Endothelial cell of umbilical vein (primary cell): ENCODE measurements at regions not wholly inside any gene's neighbourhood (a gene's known extent, or its start where the extent isn't known, plus 50 kb on each side); places are given as distances from the start of the nearest gene placed in this dataset.

ENCODE experiments used
- BruUV-seq: library from RNA; stranded (reverse); fragments of 400-500 nt; replicated peaks from 2 replicates; lab custom pipeline; 2021; lab: Mats Ljungman, UMichigan
- CTCF ChIA-PET: fragments of 300-600, 350-600 bp; sonication (Branson Sonifier 250); formaldehyde crosslinking; loops from one replicate; lab custom pipeline; 2021; ENCODE audit warnings: antibody characterized with exemption, inconsistent platforms; lab: Charles Lee
- POLR2A ChIA-PET: fragments of 300-600, 350-600 bp; sonication (Branson Sonifier 250); formaldehyde crosslinking; loops from one replicate; lab custom pipeline; 2021; ENCODE audit warnings: antibody characterized with exemption, inconsistent platforms; lab: Charles Lee
- DNase-seq: peaks from one replicate; pipeline ENCODE4 v3.0.0-alpha.2; 2011; ENCODE audit warnings: low read depth, low spot score
- FAIRE-seq: peaks from 2 replicates; lab custom pipeline; 2011; peaks lifted over from hg19 to GRCh38; lab: Jason Lieb, UNC
- H2AFZ ChIP-seq: 2 replicates; pipeline ENCODE4 v1.6.0; 2012; ENCODE audit warnings: low read depth, low read length, control low read depth, inconsistent platforms
- H3K27ac ChIP-seq: 2 replicates; pipeline ENCODE4 v1.5.1; 2011; ENCODE audit warnings: low read depth, mild to moderate bottlenecking, control low read depth, low read length, moderate library complexity; ENCODE audit not compliant: insufficient read depth
- H3K27me3 ChIP-seq, 2 experiments: 2 replicates each; pipeline versions ENCODE4 v1.6.0 to v1.6.1; 2011; ENCODE audit warnings: low read length in 2 of 2, mixed read lengths in 1 of 2; ENCODE audit not compliant: control insufficient read depth in 2 of 2, insufficient read depth in 2 of 2
- H3K36me3 ChIP-seq, 2 experiments: 2 replicates in 1 of 2; 3 replicates in 1 of 2; pipeline ENCODE4 v1.5.1; 2011; ENCODE audit warnings: low read length in 2 of 2, mild to moderate bottlenecking in 1 of 2, moderate library complexity in 1 of 2; ENCODE audit not compliant: control insufficient read depth in 2 of 2, insufficient read depth in 2 of 2; ENCODE audit errors: extremely low read depth in 1 of 2
- H3K4me1 ChIP-seq: 3 replicates; pipeline ENCODE4 v1.5.1; 2011; ENCODE audit warnings: mild to moderate bottlenecking, low read length; ENCODE audit not compliant: control insufficient read depth, insufficient read depth; ENCODE audit errors: extremely low read depth
- H3K4me2 ChIP-seq: 2 replicates; pipeline ENCODE4 v1.6.1; 2011; ENCODE audit warnings: low read length, control low read depth, mixed read lengths; ENCODE audit not compliant: insufficient read depth
- H3K4me3 ChIP-seq, 3 experiments: fragments of 200-600 bp in 1 of 3; sonication (generic), shearing (Covaris generic) in 1 of 3; replicated peaks in 1 of 3; 2 replicates each; pipeline ENCODE4 v1.5.1; 2011 to 2016; ENCODE audit warnings: control low read depth in 3 of 3, low read length in 3 of 3, mild to moderate bottlenecking in 2 of 3, inconsistent platforms in 1 of 3, low read depth in 1 of 3, moderate library complexity in 1 of 3; ENCODE audit not compliant: insufficient read depth in 1 of 3
- H3K79me2 ChIP-seq: 2 replicates; pipeline ENCODE4 v1.6.0; 2012; ENCODE audit warnings: low read length, inconsistent platforms; ENCODE audit not compliant: control insufficient read depth, insufficient read depth
- H3K9ac ChIP-seq: replicated peaks from 2 replicates; pipeline ENCODE3; 2011; ENCODE audit warnings: low read length, control low read depth; ENCODE audit not compliant: insufficient read depth; ENCODE audit errors: extremely low read depth
- H3K9me1 ChIP-seq: replicated peaks from 3 replicates; pipeline ENCODE4 v1.6.0; 2011; ENCODE audit warnings: mild to moderate bottlenecking, low read length; ENCODE audit not compliant: control insufficient read depth, insufficient read depth; ENCODE audit errors: extremely low read depth
- H3K9me3 ChIP-seq: replicated peaks from 2 replicates; pipeline ENCODE4 v1.5.1; 2012; ENCODE audit warnings: low read length, inconsistent platforms; ENCODE audit not compliant: control insufficient read depth, insufficient read depth
- H4K20me1 ChIP-seq: replicated peaks from 2 replicates; pipeline ENCODE3; 2011; ENCODE audit warnings: mild to moderate bottlenecking, low read length; ENCODE audit not compliant: control insufficient read depth, insufficient read depth; ENCODE audit errors: extremely low read depth
- CTCF ChIP-seq, 2 donors: IDR thresholded peaks; 1 replicate in 1 of 2; 2 replicates in 1 of 2; pipeline ENCODE4 v1.5.1; 2011; ENCODE audit warnings: low read length in 2 of 2, mild to moderate bottlenecking in 2 of 2, moderate library complexity in 2 of 2, control low read depth in 1 of 2, inconsistent platforms in 1 of 2, low read depth in 1 of 2; ENCODE audit not compliant: insufficient read depth in 1 of 2; ENCODE audit errors: extremely low read depth in 1 of 2
- EZH2 ChIP-seq: IDR thresholded peaks from 2 replicates; pipeline ENCODE4 v1.6.1; 2012; ENCODE audit warnings: borderline replicate concordance, low read depth, mild to moderate bottlenecking, moderate library complexity, low read length, inconsistent platforms; ENCODE audit not compliant: severe bottlenecking
- FOS ChIP-seq: IDR thresholded peaks from 2 replicates; pipeline ENCODE4 v1.6.1; 2011; ENCODE audit warnings: mild to moderate bottlenecking, low read length, moderate library complexity, borderline replicate concordance; ENCODE audit not compliant: insufficient read depth
- GATA2 ChIP-seq: IDR thresholded peaks from 2 replicates; pipeline ENCODE4 v1.7.0; 2011; ENCODE audit warnings: low read depth, mild to moderate bottlenecking, moderate library complexity, mixed read lengths, low read length; ENCODE audit not compliant: insufficient read length, insufficient read depth
- JUN ChIP-seq: IDR thresholded peaks from 2 replicates; pipeline ENCODE4 v1.6.1; 2011; ENCODE audit warnings: borderline replicate concordance, low read depth; ENCODE audit not compliant: insufficient read length, insufficient read depth
- MAX ChIP-seq: IDR thresholded peaks from 2 replicates; pipeline ENCODE4 v1.6.1; 2011; ENCODE audit not compliant: insufficient read depth, insufficient read length
- MYC ChIP-seq: IDR thresholded peaks from one replicate; pipeline ENCODE4 v1.6.1; 2011; ENCODE audit warnings: mild to moderate bottlenecking, low read depth, low read length
- POLR2A ChIP-seq: IDR thresholded peaks from 2 replicates; pipeline ENCODE4 v1.6.1; 2012; ENCODE audit warnings: low read depth, mild to moderate bottlenecking, control low read depth, low read length
- POLR2AphosphoS5 ChIP-seq: IDR thresholded peaks from 2 replicates; pipeline ENCODE4 v1.6.1; 2012; ENCODE audit warnings: low read depth, mild to moderate bottlenecking, control low read depth, low read length, moderate library complexity; ENCODE audit not compliant: insufficient read depth
- dilution Hi-C: fragments of 300-500 bp; cut with MboI; formaldehyde crosslinking; loops from one replicate; pipeline ENCODE4 v1.15.0; 2019; ENCODE audit warnings: low sequenced_read_pairs; ENCODE audit not compliant: extremely low pct_ligation_motif_present
- intact Hi-C: fragments of 100-400 bp; cut with micrococcal nuclease; formaldehyde crosslinking; loops from one replicate; pipeline ENCODE4 v1.10.0; 2022

- intact Hi-C loops: no loop called here
- DNase-seq (no peak), FAIRE-seq (no peak)
- H3K4me3 ChIP-seq: no peak overlapping the region
- H3K27me3 ChIP-seq: no peaks in the 10 kb centered on the region
- H3K79me2 ChIP-seq: no peaks in the 10 kb centered on the region
- no peaks in the 10 kb centered on the region for H3K9me1 ChIP-seq
- ChIA-PET POLR2A (no interaction called here), CTCF (interaction anchor here (0.9 kb wide), 1 partner anchor 52 kb away, joined by 3 read pairs; no protein-coding TSS in a partner anchor)
- H2AFZ ChIP-seq: no peak overlapping the region
- H3K4me1 ChIP-seq: no peaks in the 10 kb centered on the region
- no peak overlapping the region for H3K9ac ChIP-seq
- no TSS peak for BruUV-seq
- H3K4me2 ChIP-seq: no peak overlapping the region
- H3K27ac ChIP-seq: no peak overlapping the region
- no peaks in the 10 kb centered on the region for H3K9me3 ChIP-seq
- dilution Hi-C loops: no loop called here
- TF ChIP-seq MAX: no peak
- no peak for TF ChIP-seq POLR2A
- TF ChIP-seq GATA2: no peak
- no peak for TF ChIP-seq MYC
- TF ChIP-seq EZH2: no peak
- no peak for TF ChIP-seq CTCF (IDR thresholded peaks at IDR 0.05; ENCODE audit: extremely low read depth in 1 of 2, insufficient read depth in 1 of 2, low read depth in 1 of 2, low read length in 2 of 2)
- TF ChIP-seq JUN: no peak
- no peak for TF ChIP-seq FOS
- TF ChIP-seq POLR2AphosphoS5: no peak
- H4K20me1 ChIP-seq: no peaks in the 10 kb centered on the region
- H3K36me3 ChIP-seq: no peaks in the 10 kb centered on the region
Measured at GRCh38 chr3:157692468-157692867, 189.3 kb upstream of the VEPH1 start.
